PC-9 (cell line): ENCODE measurements at regions not wholly inside any gene's neighbourhood (a gene's known extent, or its start where the extent isn't known, plus 50 kb on each side); places are given as distances from the start of the nearest gene placed in this dataset.

ENCODE experiments used
- BruUV-seq: library from RNA; stranded (reverse); fragments of 400-500 nt; replicated peaks from 2 replicates; lab custom pipeline; 2021; lab: Mats Ljungman, UMichigan
- CTCF ChIA-PET: fragments of 300-600 bp; sonication (Branson Sonifier 250); formaldehyde crosslinking; loops from one replicate; lab custom pipeline; 2022; ENCODE audit warnings: antibody characterized with exemption; lab: Charles Lee
- POLR2A ChIA-PET: fragments of 300-600 bp; sonication (Branson Sonifier 250); formaldehyde crosslinking; loops from one replicate; lab custom pipeline; 2022; ENCODE audit warnings: antibody characterized with exemption; ENCODE audit not compliant: unreplicated experiment; lab: Charles Lee
- DNase-seq, 2 experiments: peaks; one replicate each; pipeline versions ENCODE4 v3.0.0 to v3.0.0-alpha.2; 2015 to 2022; ENCODE audit warnings: mixed read lengths in 1 of 2
- H2AFZ ChIP-seq: fragments of 200-600 bp; sonication (generic); 2 replicates; pipeline ENCODE4 v1.8.1; 2017; ENCODE audit warnings: antibody characterized with exemption
- H3F3A ChIP-seq: fragments of 200-600 bp; sonication (generic); 2 replicates; pipeline ENCODE4 v1.8.1; 2017; ENCODE audit warnings: antibody characterized with exemption, mild to moderate bottlenecking, low read depth; ENCODE audit not compliant: insufficient read depth
- H3K27ac ChIP-seq: fragments of 200-600 bp; sonication (generic); 2 replicates; pipeline ENCODE4 v1.6.1; 2016; ENCODE audit warnings: mixed run types
- H3K27me3 ChIP-seq: fragments of 200-600 bp; sonication (generic); 2 replicates; pipeline ENCODE4 v1.6.1; 2016; ENCODE audit warnings: low read depth, mixed run types; ENCODE audit not compliant: insufficient read depth
- H3K36me3 ChIP-seq: fragments of 200-600 bp; sonication (generic); 2 replicates; pipeline ENCODE4 v1.6.1; 2016; ENCODE audit warnings: low read depth, mixed run types
- H3K4me1 ChIP-seq: fragments of 200-600 bp; sonication (generic); replicated peaks from 2 replicates; pipeline ENCODE4 v1.6.1; 2016; ENCODE audit warnings: mixed run types; ENCODE audit not compliant: insufficient read depth
- H3K4me2 ChIP-seq: fragments of 200-600 bp; sonication (generic); 2 replicates; pipeline ENCODE4 v1.6.1; 2017; ENCODE audit warnings: mixed run types
- H3K4me3 ChIP-seq: fragments of 200-600 bp; sonication (generic); 2 replicates; pipeline ENCODE4 v1.6.1; 2016; ENCODE audit warnings: mixed run types
- H3K79me2 ChIP-seq: fragments of 200-600 bp; sonication (generic); 2 replicates; pipeline ENCODE4 v1.6.1; 2017; ENCODE audit warnings: low read depth, mixed run types
- H3K9me2 ChIP-seq: fragments of 200-600 bp; sonication (generic); 2 replicates; pipeline ENCODE4 v1.8.1; 2017; ENCODE audit warnings: mild to moderate bottlenecking; ENCODE audit not compliant: insufficient read depth
- H3K9me3 ChIP-seq: fragments of 200-600 bp; sonication (generic); 2 replicates; pipeline ENCODE4 v1.8.1; 2016; ENCODE audit warnings: low read depth; ENCODE audit not compliant: insufficient read depth
- H4K20me1 ChIP-seq: fragments of 200-600 bp; sonication (generic); 2 replicates; pipeline ENCODE4 v1.8.1; 2017; ENCODE audit not compliant: insufficient read depth
- CTCF ChIP-seq: fragments of 200-600 bp; sonication (generic); conservative IDR thresholded peaks from 2 replicates; pipeline ENCODE4 v1.6.1; 2017; ENCODE audit warnings: mixed run types, antibody characterized with exemption, mild to moderate bottlenecking, moderate library complexity
- EZH2 ChIP-seq: fragments of 200-600 bp; sonication (generic); IDR thresholded peaks from 2 replicates; pipeline ENCODE4 v1.8.0; 2017; ENCODE audit warnings: antibody characterized with exemption, low read depth
- intact Hi-C: fragments of 100-400 bp; cut with micrococcal nuclease; formaldehyde crosslinking; loops from one replicate; pipeline ENCODE4 v1.10.0; 2022; ENCODE audit not compliant: unreplicated experiment

GRCh38 chr16:35751191-35751941 is 2292.0 kb downstream of the TP53TG3F start:
- H2AFZ ChIP-seq, result 0 out of 2 replicates have a peak overlapping the region, but pooled peaks have one; percentile 24
- no peak for DNase-seq
- H3F3A ChIP-seq, result no peaks in the 10 kb centered on the region
- H4K20me1 ChIP-seq, result no peaks in the 10 kb centered on the region
- no TSS peak for BruUV-seq
- no peaks in the 10 kb centered on the region for H3K79me2 ChIP-seq
- no peak overlapping the region for H3K4me3 ChIP-seq
- no peaks in the 10 kb centered on the region for H3K4me1 ChIP-seq
- H3K4me2 ChIP-seq, result peak overlapping the region; percentile 42
- no peaks in the 10 kb centered on the region for H3K9me3 ChIP-seq
- ChIA-PET CTCF (no interaction called here), POLR2A (no interaction called here)
- no peak overlapping the region for H3K27ac ChIP-seq
- no peaks in the 10 kb centered on the region for H3K36me3 ChIP-seq
- no peaks in the 10 kb centered on the region for H3K9me2 ChIP-seq
- no peak for TF ChIP-seq EZH2
- no peak for TF ChIP-seq CTCF
- no peaks in the 10 kb centered on the region for H3K27me3 ChIP-seq
- intact Hi-C loops, result no loop called here

GRCh38 chr16:35752012-35752772 is 2292.8 kb downstream of the TP53TG3F start:
- no peaks in the 10 kb centered on the region for H3K27me3 ChIP-seq
- intact Hi-C loops, result no loop called here
- ChIA-PET POLR2A (no interaction called here), CTCF (no interaction called here)
- H3K27ac ChIP-seq, result no peak overlapping the region
- H2AFZ ChIP-seq, result 0 out of 2 replicates have a peak overlapping the region, but pooled peaks have one; percentile 24
- no peaks in the 10 kb centered on the region for H4K20me1 ChIP-seq
- no peaks in the 10 kb centered on the region for H3K9me3 ChIP-seq
- H3K4me3 ChIP-seq, result no peak overlapping the region
- no peaks in the 10 kb centered on the region for H3K4me1 ChIP-seq
- no peaks in the 10 kb centered on the region for H3K36me3 ChIP-seq
- no peak for DNase-seq
- H3K79me2 ChIP-seq, result no peaks in the 10 kb centered on the region
- no peaks in the 10 kb centered on the region for H3K9me2 ChIP-seq
- H3F3A ChIP-seq, result no peaks in the 10 kb centered on the region
- no TSS peak for BruUV-seq
- TF ChIP-seq CTCF, result no peak
- TF ChIP-seq EZH2, result no peak
- peak overlapping the region; percentile 42 for H3K4me2 ChIP-seq

GRCh38 chr16:35752773-35753558 is 2293.6 kb downstream of the TP53TG3F start:
- Histone ChIP-seq H3K4me2 (no peak overlapping the region), H2AFZ (no peak overlapping the region), H3K36me3 (no peaks in the 10 kb centered on the region), H3K9me3 (no peaks in the 10 kb centered on the region), H3F3A (no peaks in the 10 kb centered on the region), H4K20me1 (no peaks in the 10 kb centered on the region), H3K9me2 (no peaks in the 10 kb centered on the region), H3K27me3 (no peaks in the 10 kb centered on the region), H3K4me1 (no peaks in the 10 kb centered on the region), H3K79me2 (no peaks in the 10 kb centered on the region), H3K27ac (no peak overlapping the region), H3K4me3 (no peak overlapping the region)
- no TSS peak for BruUV-seq
- DNase-seq, result no peak
- CTCF ChIA-PET, result no interaction called here
- POLR2A ChIA-PET, result no interaction called here
- intact Hi-C loops, result no loop called here
- TF ChIP-seq CTCF, result no peak
- no peak for TF ChIP-seq EZH2
